ENCODE measurements at regions not wholly inside any gene's neighbourhood (a gene's known extent, or its start where the extent isn't known, plus 50 kb on each side); places are given as distances from the start of the nearest gene placed in this dataset.
"Not testable (repeated sequence)": the region's sequence is repeated elsewhere in the genome, so short reads cannot be mapped to it uniquely, and the experiment has no call there.

DNA sequence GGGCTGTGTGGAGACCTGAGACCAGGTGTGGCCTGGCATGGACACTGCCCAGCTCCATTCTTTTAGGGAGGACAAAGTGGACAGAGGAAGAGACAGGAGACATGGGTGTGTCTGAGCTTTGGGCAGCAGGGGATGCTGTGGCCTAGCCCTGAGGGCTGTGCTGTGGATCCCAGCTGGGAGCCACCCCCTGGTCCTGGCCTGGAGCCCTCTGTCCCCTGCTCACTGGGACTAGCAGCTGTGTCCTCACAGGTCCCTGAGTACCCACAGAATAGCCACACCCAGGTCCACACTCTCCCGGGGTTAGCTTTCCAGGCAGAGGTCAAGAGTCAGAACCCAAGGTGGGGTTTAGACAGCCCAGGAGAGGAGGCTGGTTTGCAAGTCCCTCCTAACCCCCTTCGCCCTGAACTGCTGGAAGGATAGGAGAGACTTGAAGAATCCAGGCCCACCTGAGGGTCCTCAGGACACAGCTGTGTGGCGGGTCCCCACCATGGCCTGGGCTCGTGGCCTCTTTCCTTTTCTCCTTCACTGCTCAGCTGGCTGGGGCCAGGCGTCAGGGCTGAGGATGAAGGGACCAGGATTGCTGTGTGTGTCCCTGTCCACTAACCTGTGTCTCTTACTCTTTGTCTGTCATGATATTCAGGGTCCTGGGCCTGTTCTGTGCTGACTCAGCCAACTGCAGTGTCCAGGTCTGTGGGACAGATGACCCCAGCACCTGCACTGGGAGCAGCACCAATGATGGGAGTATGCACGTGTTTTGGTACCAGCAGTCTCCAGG is 78.5 kb upstream of the VPREB1 start:
- Mint-ChIP-seq H3K4me1 (ENCODE audit: low read depth) (peaks cover 9% of the 10 kb centered on the region), H3K4me3 (no peak overlapping the region), H3K27ac (no peak overlapping the region), H3K9me3 (no peaks in the 10 kb centered on the region), H3K36me3 (ENCODE audit: insufficient read depth in 2 of 2) (no peaks in the 10 kb centered on the region), H3K27me3 (ENCODE audit: low read depth) (no peaks in the 10 kb centered on the region)
- no peak for ATAC-seq (replicated peaks in 1 of 2)
- no peak for DNase-seq

DNA sequence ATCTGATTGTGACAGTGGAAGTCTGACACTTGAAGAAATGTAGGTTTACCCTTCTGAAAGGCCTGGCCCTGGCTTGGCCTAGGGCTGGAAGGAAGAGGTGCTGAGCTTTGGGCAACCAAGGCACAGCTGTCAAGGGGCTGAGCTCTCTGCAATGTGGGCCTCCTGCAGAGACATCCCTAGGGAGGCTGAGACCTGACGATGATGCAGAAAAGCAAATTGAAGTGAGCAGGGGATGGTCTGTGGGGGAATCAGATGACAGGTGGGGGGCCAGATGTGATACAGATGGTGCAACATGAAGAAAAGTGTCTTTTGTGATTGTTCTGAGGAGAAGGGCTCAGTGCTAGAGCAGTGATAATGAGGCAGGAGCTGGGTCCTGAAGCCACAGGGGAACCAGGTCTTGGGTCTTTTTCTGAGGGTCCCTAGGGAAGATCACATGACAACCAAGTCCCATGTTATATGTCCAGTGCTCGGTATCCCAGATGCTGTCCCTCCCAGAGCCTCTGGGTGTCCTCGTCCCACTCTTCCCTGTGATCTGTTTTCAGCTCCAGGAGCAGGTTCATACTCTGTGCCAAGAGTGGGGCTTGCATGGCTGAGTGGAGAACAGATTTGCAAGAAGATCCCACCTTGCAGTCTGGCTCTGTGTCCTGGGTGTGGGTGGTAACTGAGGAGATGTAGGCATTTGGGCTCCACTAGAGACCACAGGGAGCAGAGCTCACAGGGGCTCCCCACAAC is 79.9 kb upstream of the VPREB1 start:
- Mint-ChIP-seq H3K36me3 (ENCODE audit: insufficient read depth in 2 of 2) (no peaks in the 10 kb centered on the region), H3K27ac (no peak overlapping the region), H3K9me3 (no peaks in the 10 kb centered on the region), H3K4me3 (no peak overlapping the region), H3K4me1 (ENCODE audit: low read depth) (peaks cover 9% of the 10 kb centered on the region), H3K27me3 (ENCODE audit: low read depth) (no peaks in the 10 kb centered on the region)
- ATAC-seq (replicated peaks in 1 of 2) (no peak), DNase-seq (no peak)

DNA sequence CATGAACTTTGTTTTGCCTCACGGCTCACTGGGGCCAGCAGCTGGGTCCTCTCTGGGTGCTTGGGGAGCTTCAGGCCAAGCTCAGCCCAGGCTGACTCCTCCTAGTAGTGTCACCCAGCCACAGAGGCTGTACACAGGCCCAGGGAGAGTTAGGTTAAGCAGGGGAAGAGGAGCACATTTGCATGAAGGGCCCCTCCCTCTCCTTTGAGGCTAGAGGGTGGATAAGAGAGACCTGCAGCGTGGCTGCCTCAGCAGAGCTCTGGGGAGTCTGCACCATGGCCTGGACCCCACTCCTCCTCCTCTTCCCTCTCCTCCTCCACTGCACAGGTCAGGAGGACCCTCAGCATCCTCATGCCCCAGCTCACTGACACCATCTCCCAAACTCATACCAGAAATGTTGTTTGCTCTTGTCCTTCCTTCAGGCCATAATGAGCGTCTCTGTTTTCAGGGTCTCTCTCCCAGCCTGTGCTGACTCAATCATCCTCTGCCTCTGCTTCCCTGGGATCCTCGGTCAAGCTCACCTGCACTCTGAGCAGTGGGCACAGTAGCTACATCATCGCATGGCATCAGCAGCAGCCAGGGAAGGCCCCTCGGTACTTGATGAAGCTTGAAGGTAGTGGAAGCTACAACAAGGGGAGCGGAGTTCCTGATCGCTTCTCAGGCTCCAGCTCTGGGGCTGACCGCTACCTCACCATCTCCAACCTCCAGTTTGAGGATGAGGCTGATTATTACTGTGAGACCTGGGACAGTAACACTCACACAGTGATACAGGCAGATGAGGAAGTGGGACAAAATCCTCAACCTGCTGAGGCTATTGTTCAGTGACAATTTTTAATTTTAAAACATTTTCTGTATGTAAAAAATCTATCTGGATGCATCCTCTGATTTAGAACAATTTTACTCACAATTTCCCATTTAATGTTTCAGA is 82.4 kb upstream of the VPREB1 start:
- H3K4me1 Mint-ChIP-seq (ENCODE audit: low read depth), result peaks cover under 1% of the 10 kb centered on the region
- no peak overlapping the region for H3K4me3 Mint-ChIP-seq
- no peaks in the 10 kb centered on the region for H3K36me3 Mint-ChIP-seq (ENCODE audit: insufficient read depth in 2 of 2)
- H3K27me3 Mint-ChIP-seq (ENCODE audit: low read depth), result no peaks in the 10 kb centered on the region
- DNase-seq (no peak), ATAC-seq (replicated peaks in 1 of 2) (no peak)
- no peaks in the 10 kb centered on the region for H3K9me3 Mint-ChIP-seq
- H3K27ac Mint-ChIP-seq, result no peak overlapping the region

DNA sequence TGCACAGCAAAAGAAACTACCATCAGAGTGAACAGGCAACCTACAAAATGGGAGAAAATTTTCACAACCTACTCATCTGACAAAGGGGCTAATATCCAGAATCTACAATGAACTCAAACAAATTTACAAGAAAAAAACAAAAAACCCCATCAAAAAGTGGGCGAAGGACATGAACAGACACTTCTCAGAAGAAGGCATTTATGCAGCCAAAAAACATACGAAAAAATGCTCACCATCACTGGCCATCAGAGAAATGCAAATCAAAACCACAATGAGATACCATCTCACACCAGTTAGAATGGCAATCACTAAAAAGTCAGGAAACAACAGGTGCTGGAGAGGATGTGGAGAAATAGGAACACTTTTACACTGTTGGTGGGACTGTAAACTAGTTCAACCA is 83.8 kb upstream of the VPREB1 start:
- H3K36me3 Mint-ChIP-seq (ENCODE audit: insufficient read depth in 2 of 2); H3K27ac Mint-ChIP-seq; H3K4me3 Mint-ChIP-seq; H3K4me1 Mint-ChIP-seq (ENCODE audit: low read depth); ATAC-seq (replicated peaks in 1 of 2); DNase-seq; H3K9me3 Mint-ChIP-seq; H3K27me3 Mint-ChIP-seq (ENCODE audit: low read depth): not testable (repeated sequence)

DNA sequence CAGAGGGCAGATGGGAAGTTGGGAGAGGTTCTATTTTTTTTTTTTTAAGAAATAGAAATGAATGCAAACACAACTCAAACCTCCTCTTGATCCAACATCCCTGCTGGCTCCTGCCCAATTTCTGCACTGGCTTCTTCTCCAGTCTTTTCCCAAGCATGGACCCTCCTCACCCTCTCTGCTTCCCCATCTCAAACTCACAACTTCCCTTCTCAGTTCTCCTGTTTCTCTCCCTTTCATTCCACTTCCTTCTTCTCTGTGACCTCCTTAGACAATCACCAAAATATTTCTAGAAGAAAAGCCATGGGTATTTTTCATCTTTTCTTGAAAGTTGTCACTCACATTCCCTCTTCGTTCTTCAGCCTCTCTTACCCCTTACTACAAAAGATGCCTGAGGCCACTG is 85.2 kb upstream of the VPREB1 start:
- H3K4me1 Mint-ChIP-seq (ENCODE audit: low read depth), result peaks cover 9% of the 10 kb centered on the region
- DNase-seq (no peak), ATAC-seq (replicated peaks in 1 of 2) (no peak)
- H3K4me3 Mint-ChIP-seq, result no peak overlapping the region
- H3K36me3 Mint-ChIP-seq (ENCODE audit: insufficient read depth in 2 of 2), result no peaks in the 10 kb centered on the region
- no peak overlapping the region for H3K27ac Mint-ChIP-seq
- H3K27me3 Mint-ChIP-seq (ENCODE audit: low read depth), result no peaks in the 10 kb centered on the region
- no peaks in the 10 kb centered on the region for H3K9me3 Mint-ChIP-seq

DNA sequence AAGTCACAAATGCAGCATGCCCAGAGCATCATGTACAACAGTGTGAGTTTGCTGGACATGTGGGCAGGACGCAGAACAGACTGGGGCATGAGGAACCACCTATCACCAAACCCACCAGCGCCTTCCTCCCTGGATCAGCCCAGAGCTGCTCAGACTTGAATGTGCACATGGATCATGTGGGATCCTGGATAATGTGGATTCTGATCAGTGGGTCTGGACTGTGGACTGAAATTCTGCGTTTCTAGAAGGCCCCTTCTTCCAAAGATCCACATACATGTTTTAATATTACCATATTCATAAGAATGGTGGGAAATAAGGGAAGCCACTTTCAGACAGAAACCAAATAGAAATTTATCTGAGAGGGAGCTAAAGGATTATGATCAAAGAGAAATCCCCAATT is 85.6 kb upstream of the VPREB1 start:
- Mint-ChIP-seq H3K9me3 (no peaks in the 10 kb centered on the region), H3K36me3 (ENCODE audit: insufficient read depth in 2 of 2) (no peaks in the 10 kb centered on the region), H3K4me3 (no peak overlapping the region), H3K27me3 (ENCODE audit: low read depth) (no peaks in the 10 kb centered on the region), H3K27ac (no peak overlapping the region), H3K4me1 (ENCODE audit: low read depth) (peaks cover 9% of the 10 kb centered on the region)
- ATAC-seq (replicated peaks in 1 of 2) (no peak), DNase-seq (no peak)

DNA sequence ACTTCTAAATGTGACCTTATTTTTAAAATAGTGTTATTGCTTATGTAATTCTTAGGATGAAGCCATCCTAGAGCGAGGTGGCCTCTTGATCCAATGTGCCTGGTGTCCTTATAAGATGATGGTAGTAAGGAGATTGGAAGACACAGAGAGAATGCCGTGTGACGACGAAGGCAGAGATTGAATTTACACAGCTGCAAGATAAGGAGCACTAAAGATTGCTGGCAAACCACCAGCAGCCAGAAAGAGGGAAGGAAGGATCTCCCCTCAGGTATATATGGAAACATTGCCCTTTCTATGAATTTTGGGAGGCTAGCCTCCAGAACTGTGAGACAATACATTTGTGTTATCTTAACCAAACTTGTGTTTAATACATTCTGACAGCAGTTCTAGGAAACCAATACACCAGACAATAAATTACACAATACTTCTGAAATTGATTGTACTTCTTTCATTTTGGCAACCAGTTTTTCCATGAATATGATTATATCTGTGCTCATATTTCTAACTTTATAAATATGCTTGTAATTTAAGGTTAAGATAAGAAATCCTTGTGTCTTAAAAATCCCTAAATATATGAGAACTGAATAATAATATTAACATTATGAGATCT is 86.3 kb upstream of the VPREB1 start:
- Mint-ChIP-seq H3K27me3 (ENCODE audit: low read depth) (no peaks in the 10 kb centered on the region), H3K4me1 (ENCODE audit: low read depth) (peaks cover 9% of the 10 kb centered on the region), H3K36me3 (ENCODE audit: insufficient read depth in 2 of 2) (no peaks in the 10 kb centered on the region), H3K27ac (peak overlapping the region; percentile 75), H3K9me3 (no peaks in the 10 kb centered on the region), H3K4me3 (no peak overlapping the region)
- no peak for ATAC-seq (replicated peaks in 1 of 2)
- DNase-seq, result no peak

DNA sequence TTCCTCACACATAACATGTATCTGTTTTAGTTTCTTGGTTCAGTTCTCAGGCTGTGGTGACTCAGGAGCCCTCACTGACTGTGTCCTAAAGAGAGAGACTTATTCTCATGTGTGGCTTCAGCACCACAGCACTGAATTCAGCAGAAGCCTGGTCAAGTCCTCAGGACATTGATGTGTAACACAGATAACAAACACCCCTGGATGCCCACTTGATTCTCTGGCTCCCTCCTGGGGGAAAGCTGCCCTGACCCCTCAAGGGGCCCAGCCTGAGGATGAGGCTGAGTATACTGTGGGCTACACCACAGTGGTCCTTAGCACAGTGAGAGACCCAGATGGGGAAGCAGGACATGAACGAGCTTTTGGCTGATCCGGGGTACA is 87.2 kb upstream of the VPREB1 start:
- no peaks in the 10 kb centered on the region for H3K27me3 Mint-ChIP-seq (ENCODE audit: low read depth)
- ATAC-seq (replicated peaks in 1 of 2) (no peak), DNase-seq (no peak)
- peak overlapping the region; percentile 76 for H3K27ac Mint-ChIP-seq
- H3K9me3 Mint-ChIP-seq, result no peaks in the 10 kb centered on the region
- peaks cover 9% of the 10 kb centered on the region for H3K4me1 Mint-ChIP-seq (ENCODE audit: low read depth)
- H3K36me3 Mint-ChIP-seq (ENCODE audit: insufficient read depth in 2 of 2), result no peaks in the 10 kb centered on the region
- H3K4me3 Mint-ChIP-seq, result no peak overlapping the region

DNA sequence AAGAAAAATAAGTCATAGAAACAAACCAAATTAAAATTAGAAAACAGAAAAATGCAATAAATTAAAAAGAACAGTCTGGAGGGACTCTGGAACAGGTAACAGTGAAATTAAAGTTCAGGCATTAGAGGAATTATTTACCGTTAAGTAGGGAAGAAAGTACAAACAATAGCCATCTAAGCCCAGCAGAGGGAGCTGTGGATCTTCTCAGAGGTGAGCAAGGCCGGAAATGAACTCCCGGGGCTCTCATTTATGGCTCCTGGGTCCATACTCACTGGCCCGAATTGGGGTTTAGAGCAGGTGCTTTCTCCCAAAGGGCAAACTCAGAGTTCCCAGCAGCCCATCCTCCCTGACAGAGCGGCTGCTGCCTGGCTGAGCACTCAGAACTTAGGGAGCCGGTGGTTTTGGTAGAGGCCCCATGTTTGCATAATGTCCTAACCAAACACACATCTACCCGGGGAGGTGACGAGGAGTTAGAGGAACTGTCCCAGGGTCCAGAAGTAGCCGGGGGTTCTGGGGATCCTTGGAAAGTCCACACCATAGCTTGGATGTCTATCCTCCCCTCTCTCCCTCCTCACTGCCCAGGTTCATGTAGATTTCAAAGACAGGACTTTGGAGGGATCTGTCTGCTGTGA is 87.8 kb upstream of the VPREB1 start:
- Mint-ChIP-seq H3K4me3 (no peak overlapping the region), H3K4me1 (ENCODE audit: low read depth) (peaks cover 9% of the 10 kb centered on the region), H3K9me3 (no peaks in the 10 kb centered on the region), H3K36me3 (ENCODE audit: insufficient read depth in 2 of 2) (no peaks in the 10 kb centered on the region), H3K27ac (peak overlapping the region; percentile 76), H3K27me3 (ENCODE audit: low read depth) (peaks cover 5% of the 10 kb centered on the region)
- DNase-seq (peak; percentile 74 to 77), ATAC-seq (replicated peaks in 1 of 2) (peak; percentile 76 to 83)

DNA sequence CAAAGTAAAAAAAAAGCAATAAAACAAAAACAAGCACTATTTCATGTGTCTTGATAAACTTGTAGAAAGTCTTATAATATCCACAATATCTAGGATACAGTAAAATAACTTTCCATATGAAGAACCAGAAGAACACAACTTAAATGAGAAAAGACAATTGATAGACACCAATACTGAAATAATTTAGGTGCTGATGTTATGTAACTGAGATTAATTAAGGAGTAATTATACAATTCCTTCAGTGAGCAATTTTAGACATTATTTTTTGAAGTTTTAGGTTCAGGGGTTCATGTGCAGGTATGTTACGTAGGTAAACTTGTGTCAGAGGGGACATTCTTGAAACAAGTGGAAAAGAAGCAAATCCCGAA is 88.3 kb upstream of the VPREB1 start:
- Mint-ChIP-seq H3K4me3 (no peak overlapping the region), H3K27me3 (ENCODE audit: low read depth) (peaks cover 9% of the 10 kb centered on the region), H3K4me1 (ENCODE audit: low read depth) (peaks cover 9% of the 10 kb centered on the region), H3K36me3 (ENCODE audit: insufficient read depth in 2 of 2) (no peaks in the 10 kb centered on the region), H3K27ac (peak overlapping the region; percentile 76), H3K9me3 (no peaks in the 10 kb centered on the region)
- ATAC-seq (replicated peaks in 1 of 2), result no peak
- DNase-seq, result no peak

DNA sequence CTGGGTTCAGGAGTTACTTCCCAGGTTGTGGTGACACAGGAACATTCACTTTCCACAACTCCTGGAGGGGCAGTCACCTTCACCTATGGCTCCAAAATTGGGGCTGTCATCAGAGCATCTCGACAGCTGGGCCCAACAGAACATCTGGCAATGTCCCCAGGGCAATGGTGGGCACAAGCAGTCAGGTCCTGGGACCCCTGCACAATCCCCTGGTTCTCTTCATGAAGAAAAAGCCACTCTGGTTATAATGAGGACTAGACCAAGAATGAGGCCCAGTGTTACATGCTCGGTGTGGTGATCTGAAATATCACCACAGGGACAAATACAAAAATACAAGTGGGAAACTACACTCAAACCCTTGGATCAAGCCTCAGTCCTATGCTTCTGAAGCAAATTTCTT is 89.0 kb upstream of the VPREB1 start:
- no peak for ATAC-seq (replicated peaks in 1 of 2)
- no peaks in the 10 kb centered on the region for H3K9me3 Mint-ChIP-seq
- DNase-seq, result no peak

DNA sequence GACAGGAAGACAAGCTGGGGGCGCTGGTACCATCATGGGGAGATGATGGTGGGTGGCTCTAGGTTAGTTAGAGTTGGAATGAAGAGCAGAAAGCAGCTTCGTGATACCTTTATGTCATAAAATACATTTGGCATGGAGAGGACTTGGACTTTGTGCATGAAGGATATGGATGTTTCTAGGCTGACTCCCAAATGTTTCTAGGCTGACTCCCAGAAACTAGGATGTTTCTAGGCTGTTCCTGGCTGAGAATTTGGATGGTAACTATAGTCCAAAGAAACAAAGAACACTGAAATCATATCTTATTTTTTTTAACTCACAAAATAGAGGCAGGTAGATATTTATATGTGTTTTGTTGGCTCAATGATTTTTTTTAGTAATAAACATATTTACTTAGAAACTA is 89.4 kb upstream of the VPREB1 start:
- no peak for DNase-seq
- H3K4me1 Mint-ChIP-seq (ENCODE audit: low read depth), result peaks cover 9% of the 10 kb centered on the region
- no peak overlapping the region for H3K27ac Mint-ChIP-seq
- no peaks in the 10 kb centered on the region for H3K9me3 Mint-ChIP-seq
- no peak for ATAC-seq (replicated peaks in 1 of 2)
- H3K27me3 Mint-ChIP-seq (ENCODE audit: low read depth), result peaks cover 13% of the 10 kb centered on the region
- H3K36me3 Mint-ChIP-seq (ENCODE audit: insufficient read depth in 2 of 2), result no peaks in the 10 kb centered on the region
- H3K4me3 Mint-ChIP-seq, result no peak overlapping the region

More for the DNA sequence above, 89.0 kb upstream of the VPREB1 start:
- H3K36me3 Mint-ChIP-seq (ENCODE audit: insufficient read depth in 2 of 2), result no peaks in the 10 kb centered on the region
- peaks cover 9% of the 10 kb centered on the region for H3K4me1 Mint-ChIP-seq (ENCODE audit: low read depth)
- H3K4me3 Mint-ChIP-seq, result no peak overlapping the region
- H3K27me3 Mint-ChIP-seq (ENCODE audit: low read depth), result peaks cover 9% of the 10 kb centered on the region
- no peak overlapping the region for H3K27ac Mint-ChIP-seq
